Fibroblast of pulmonary artery (primary cell): ENCODE measurements at regions not wholly inside any gene's neighbourhood (a gene's known extent, or its start where the extent isn't known, plus 50 kb on each side); places are given as distances from the start of the nearest gene placed in this dataset.

Experiments
- DNase-seq: peaks from one replicate; pipeline ENCODE4 v3.0.0-alpha.2; 2010; ENCODE audit warnings: low read depth
- H3K4me3 ChIP-seq: replicated peaks from 2 replicates; pipeline ENCODE4 v1.5.1; 2011; ENCODE audit warnings: low read depth, mild to moderate bottlenecking, control low read depth, low read length, moderate library complexity
- CTCF ChIP-seq: IDR thresholded peaks from 2 replicates; pipeline ENCODE4 v1.5.1; 2011; ENCODE audit warnings: mild to moderate bottlenecking, control low read depth, low read length, inconsistent platforms; ENCODE audit errors: missing control alignments

- H3K4me3 ChIP-seq: no peak overlapping the region
- TF ChIP-seq CTCF: no peak
Measured at GRCh38 chr16:72430121-72430520, 258.2 kb upstream of the PMFBP1 start.

GRCh38 chr16:72429671-72430081 lies 257.7 kb upstream of the PMFBP1 start:
- no peak for DNase-seq
- TF ChIP-seq CTCF: no peak
- H3K4me3 ChIP-seq: no peak overlapping the region

More at GRCh38 chr16:72430121-72430520, 258.2 kb upstream of the PMFBP1 start:
- no peak for DNase-seq

- no peak overlapping the region for H3K4me3 ChIP-seq
- DNase-seq: no peak
- TF ChIP-seq CTCF: no peak
Measured at GRCh38 chr16:72428681-72429376, 256.9 kb upstream of the PMFBP1 start.

- TF ChIP-seq CTCF: no peak
- no peak for DNase-seq
- H3K4me3 ChIP-seq: no peak overlapping the region
Measured at GRCh38 chr16:72427783-72428331, 255.9 kb upstream of the PMFBP1 start.

GRCh38 chr16:72427051-72427782 lies 255.3 kb upstream of the PMFBP1 start:
- H3K4me3 ChIP-seq: no peak overlapping the region
- DNase-seq: no peak
- no peak for TF ChIP-seq CTCF

GRCh38 chr16:72426386-72426785 lies 254.4 kb upstream of the PMFBP1 start:
- no peak for DNase-seq
- no peak overlapping the region for H3K4me3 ChIP-seq
- no peak for TF ChIP-seq CTCF
